GM21825 (cell line): ENCODE measurements at regions not wholly inside any gene's neighbourhood (a gene's known extent, or its start where the extent isn't known, plus 50 kb on each side); places are given as distances from the start of the nearest gene placed in this dataset.
"Not testable (repeated sequence)": the region's sequence is repeated elsewhere in the genome, so short reads cannot be mapped to it uniquely, and the experiment has no call there.

Experiments
- ATAC-seq: cut with Tn5 transposase; IDR thresholded peaks from one replicate; pipeline ENCODE4 v1.9.1; 2021; ENCODE audit warnings: mild to moderate bottlenecking, moderate library complexity; ENCODE audit not compliant: unreplicated experiment

DNA sequence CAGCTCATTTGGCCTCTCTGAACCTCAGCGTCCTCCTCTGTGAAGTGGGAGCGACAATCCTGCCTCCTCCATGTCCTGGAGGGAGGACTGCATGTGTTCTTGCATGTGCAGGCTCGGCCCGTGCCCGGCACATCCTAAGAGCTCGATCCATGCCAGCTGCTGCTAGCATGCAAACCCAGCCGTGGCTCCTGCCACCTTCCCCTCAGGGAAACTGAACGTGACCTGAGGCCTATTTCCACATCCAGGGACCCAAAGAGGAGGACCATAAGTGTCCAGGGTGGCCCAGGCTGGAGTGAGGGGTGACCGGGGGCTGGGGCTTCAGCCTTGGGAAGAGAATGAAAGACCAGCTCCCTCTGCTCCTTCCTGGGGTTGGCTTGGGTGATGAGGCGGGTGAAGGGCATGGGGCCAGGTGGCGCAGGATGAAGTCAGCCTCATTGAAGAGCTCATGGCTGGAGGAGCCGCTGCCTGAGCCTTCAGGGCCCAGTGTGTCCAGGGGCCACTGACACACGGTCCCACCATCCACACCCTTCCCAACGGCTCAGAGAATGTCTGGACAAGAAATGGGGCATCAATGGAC is 115.7 kb upstream of the AKAP13 start:
- not testable (repeated sequence) for ATAC-seq

DNA sequence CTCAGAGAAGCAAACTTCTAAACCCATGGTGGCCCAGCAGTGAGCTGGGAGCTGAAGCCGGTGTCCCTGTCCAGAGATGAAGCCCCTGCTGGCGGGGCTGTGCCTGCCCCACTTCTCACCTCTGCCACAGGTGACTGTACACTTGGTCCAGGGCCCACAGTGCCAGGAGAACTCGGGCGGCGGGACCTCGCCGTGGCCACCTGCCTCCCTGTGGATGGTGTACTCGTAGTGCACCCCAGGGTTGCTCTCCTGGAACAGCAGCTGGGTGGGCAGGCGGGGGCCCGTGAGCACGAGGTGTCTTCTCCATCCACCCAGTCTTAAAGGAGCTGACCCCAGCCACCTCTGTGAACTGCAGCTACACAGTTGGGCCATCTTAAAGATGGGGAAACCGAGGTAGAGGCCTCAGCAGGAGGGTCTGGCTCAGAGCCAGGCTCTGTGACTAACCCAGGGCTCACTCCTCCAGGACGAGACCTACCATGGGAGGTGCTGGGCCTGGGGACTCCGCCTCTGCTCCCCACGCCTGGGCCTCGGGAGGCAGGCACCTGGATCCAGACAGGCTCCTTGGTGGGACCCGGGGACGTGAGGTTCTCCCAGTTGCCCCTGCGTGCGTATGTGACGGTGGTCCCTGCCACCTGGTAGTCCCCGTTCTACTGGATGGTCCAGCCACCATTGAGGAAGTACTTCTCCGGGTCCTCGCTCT is 113.1 kb upstream of the AKAP13 start:
- not testable (repeated sequence) for ATAC-seq

DNA sequence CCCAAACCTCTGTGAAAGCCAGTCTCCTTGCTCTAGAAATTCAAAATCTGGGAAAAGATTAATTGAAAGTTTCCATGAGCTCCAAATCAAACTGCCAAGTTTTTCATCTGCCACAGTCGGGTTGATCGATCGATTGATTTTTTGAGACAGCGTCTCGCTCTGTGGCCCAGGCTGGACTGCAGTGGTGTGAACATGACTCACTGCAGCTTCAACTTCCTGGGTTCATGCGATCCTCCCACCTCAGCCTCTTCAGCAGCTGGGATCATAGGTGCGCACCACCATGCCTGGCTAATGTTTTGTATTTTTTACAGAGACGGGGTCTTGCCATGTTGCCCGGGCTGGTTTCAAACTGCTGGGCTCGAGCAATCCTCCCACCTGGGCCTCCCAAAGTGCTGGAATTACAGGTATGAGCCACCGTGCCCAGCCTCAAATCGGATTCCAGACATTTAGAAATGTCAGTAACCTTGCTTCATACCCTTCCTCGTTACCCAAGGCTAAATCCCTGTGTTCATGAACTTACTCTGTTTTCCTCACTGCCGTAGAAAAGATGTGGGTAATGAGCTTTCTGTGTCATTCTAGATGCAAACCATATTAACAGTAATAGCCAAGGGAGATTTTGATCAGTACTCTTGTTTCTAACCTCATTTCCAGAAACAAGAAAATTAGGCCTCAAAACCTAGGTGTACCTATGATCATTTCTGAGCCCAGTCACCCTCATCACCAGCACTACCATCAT is 105.9 kb upstream of the AKAP13 start:
- no peak for ATAC-seq

DNA sequence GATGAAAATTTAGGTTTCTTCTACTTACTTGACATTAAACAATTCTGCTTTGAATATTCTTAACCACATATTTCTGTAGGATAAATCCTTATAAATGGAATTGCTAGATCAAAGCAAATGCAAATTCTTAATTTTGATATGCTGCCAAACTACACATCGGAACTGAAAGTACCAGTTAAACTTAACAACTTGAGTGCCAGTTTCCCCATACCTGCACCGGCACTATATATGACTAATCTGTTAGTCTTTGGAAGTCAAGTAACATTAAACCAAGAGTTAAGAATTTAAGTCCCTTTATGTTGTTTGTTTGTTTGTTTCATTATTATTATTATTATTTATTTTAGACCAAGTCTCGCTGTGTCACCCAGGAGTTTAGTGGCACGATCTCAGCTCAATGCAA is 103.9 kb upstream of the AKAP13 start:
- ATAC-seq, result no peak

DNA sequence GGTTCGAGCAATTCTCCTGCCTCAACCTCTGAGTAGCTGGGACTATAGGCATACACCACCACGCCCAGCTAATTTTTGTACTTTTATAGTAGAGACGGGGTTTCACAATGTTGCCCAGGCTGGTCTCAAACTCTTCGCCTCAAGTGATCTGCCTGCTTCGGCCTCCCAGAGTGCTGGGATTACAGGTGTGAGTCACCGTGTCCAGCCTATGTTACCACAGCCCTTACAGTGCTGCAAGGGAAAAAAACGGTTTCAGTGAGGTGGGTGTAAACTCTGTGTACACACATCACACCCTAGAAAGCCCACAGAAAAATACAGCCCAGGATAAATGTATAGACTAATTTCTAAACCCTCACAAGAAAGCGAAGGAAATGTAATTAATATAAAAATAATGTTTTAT is 103.5 kb upstream of the AKAP13 start:
- no peak for ATAC-seq

DNA sequence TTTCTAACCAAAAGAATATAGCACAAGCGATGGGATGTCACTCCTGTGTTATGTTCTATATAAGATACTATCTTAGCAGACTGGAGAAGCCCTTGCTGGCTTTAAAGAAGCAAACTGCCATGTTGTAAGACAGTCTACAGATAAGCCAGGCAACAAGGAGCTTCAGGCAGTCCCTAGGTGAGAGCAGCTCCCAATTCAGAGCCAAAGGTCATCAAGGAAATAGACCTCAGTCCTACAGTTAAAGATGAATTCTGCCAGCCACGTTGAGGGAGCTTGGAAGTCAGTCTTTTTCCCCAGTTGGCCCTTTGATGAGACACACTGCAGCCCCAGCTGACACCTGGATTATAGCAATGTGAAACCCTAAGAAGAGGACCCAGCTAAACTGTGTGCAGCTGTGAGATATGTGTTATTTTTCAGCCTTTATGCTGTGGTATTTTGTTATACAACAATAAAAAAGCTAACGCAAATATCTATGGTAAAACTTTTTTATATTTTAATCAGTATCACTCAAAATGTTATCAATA is 102.5 kb upstream of the AKAP13 start:
- no peak for ATAC-seq

DNA sequence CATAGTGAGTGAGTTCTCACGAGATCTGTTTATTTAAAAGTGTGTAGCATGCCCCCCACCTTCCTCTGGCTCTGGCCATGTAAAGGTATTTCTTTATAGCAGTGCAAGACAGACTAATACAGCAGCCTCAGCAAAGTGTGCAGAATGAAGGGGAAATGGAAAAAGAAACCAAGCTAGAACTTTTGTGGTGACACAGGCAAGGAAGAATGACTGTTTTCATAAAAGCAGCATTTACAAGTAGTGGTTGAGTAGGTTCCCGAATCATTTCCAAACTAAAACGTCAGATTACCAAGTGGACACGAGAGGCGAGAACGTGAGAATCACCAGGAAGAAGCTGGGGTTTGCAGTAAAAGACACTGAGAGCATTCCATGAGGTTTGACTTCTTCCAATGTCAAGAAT is 100.2 kb upstream of the AKAP13 start:
- no peak for ATAC-seq

DNA sequence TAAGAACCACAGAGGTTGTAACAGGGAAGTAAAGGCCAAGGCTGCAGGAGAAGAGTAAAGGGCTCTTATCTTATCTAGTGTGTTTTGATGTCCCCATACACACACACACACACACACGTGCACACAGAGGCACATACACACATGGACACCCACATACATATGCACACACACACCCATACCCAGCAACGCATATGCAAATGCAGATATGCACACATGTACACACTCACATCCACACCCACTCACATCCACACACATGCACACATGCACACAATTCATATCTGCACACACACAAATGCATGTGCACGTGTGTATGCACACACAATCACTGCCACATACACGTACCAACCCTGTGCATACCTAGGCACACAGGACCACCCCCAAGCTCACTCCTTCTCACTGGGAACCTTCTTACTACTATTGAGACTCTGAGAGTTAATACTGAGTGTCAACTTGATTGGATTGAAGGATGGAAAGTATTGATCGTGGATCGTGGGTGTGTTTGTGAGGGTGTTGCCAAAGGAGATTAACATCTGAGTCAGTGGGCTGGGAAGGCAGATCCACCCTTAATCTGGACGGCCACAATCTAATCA is 99.0 kb upstream of the AKAP13 start:
- no peak for ATAC-seq

DNA sequence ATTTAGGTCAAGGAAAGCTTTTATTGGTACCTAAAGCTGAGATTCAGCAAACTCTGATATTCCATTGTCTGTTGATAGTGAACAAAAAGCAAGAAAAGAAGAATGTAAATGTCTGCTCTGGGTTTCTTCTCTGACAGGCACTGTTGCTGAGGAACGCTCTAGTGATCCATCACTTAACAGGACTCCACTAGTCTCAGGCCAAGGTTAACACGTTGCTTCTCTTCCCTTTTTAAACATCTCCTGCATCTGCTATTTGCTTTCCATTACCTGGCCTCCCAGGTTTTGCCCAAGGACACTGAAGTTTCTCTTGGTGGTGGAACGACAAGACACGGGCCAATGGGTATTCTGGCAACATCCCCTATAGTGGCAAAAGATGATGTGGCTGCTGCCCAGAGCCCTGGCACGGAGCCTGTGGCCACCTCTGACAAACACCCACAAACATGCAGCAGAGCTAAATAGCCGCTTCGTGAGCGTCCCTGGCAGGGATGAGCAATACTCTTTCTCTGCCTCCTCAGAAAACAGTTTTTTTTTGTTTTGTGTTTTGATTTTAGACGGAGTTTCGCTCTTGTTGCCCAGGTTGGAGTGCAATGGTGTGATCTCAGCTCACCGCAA is 97.8 kb upstream of the AKAP13 start:
- no peak for ATAC-seq

DNA sequence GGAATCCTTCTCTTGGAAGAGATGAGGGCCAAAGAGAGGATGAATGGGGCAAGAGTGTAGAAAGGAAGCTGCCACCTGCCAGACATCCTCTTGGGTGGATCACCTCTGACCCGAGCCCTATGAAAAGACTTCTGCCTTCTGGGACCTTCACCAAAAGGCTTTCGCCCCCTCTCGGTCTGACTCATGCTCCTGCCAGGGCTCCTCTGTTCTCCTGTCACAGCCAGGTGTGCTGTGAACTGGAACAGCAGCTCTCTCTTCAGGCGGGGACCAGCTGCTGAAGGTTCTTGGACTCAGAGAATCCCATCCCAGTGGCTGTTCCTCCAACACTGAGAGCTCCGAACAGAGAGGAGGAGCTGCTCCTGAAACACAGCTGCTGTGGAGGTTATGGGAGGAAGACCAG is 96.6 kb upstream of the AKAP13 start:
- ATAC-seq, result peak; percentile 81

DNA sequence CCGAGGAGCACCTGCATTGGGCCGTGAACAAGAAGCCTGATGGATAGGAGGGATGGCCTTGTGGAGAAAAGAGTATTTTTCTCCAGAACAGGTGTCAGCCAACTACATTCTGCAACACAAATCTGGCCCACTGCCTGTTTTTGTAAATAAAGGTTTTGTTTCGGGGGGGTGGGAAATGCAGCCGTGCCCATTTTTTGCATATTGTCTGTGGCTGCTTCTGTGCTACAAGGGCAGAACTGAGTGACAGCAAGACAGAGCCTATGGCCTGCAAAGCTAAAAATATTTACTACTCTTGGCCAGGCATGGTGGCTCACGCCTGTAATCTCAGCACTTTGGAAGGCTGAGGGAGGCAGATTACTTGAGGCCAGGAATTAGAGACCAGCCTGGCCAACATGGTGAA is 95.9 kb upstream of the AKAP13 start:
- peak; percentile 66 for ATAC-seq

DNA sequence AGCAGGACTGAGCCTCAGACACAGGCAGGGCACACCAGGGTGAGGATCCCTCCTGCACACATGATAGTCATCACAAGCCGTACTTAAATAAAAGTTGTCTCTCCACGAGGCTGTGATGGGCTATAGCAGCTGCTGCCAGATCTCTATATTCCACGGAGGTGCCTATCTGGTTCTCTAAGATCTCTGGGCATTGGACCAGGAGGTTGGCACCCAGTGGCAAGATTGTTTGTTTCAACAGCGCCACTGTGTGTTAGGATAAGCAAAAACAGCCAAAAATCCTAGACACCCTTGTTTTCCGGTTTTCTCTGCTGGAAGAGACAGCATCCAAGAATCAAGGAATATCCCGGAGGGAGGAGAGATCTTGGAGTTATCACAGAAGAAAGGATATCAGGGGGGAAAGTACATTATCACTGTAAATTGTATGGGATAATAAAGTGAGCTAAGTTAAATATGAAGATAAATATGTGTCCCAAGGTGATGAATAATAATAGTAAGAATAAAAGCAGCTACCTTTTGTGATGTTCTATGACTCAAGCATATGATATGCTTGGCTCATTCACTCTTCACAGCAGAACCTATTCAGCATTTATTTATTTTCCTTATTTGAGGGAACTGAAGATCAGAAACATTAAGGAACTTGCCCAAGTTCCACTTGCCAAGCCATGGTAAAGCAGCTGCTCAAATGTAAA is 90.6 kb upstream of the AKAP13 start:
- no peak for ATAC-seq

DNA sequence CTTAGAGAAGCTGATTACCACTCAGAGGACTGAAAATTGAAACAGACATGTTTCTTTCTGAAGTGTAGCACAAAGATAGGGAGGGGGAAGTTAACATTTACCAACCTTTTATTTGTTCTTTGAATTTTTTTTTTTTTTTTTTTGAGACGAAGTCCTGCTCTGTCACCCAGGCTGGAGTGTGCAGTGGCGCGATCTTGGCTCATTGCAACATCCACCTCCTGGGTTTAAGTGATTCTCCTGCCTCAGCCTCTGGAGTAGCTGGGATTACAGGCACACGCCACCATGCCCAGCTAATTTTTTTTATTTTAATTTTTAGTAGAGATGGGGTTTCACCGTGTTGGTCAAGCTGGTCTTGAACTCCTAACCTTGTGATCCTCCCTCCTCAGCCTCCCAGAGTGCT is 87.8 kb upstream of the AKAP13 start:
- ATAC-seq, result not testable (repeated sequence)

DNA sequence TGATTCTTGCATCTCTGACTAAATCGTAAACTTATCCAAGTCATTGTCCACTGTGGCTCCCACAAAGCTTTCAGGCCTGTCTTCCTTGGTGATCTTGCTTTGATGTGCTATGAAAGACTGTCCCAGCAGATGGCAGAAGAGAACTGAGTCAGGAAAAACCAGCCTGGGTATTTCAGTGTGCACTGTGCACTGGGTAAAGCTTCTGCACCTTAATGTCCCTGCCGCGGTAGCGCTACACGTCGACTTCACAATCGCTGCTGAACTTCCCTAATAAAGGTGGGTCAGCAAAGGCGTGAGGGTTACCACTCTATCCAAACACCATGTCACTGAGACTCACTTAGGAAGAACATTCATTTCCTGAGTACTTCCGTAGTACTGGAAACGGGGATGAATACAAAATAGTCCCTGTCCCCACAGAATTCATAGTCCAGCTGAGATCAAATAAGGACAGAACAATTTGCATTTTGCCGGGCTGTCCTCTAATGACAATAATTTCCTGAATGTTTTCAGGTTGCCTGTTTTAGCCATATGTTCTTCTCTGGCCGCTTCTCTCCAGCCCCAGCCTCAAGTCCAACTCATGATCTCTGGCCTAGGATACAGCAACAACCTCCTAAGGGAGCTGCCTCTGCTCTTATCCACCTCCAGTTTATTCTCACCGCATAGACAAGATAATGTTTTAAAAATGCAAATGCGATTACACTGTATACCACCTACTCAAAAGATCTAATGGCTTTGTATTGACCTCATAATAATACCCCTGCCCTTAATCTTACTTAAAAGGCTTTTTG is 83.6 kb upstream of the AKAP13 start:
- peak; percentile 88 for ATAC-seq

DNA sequence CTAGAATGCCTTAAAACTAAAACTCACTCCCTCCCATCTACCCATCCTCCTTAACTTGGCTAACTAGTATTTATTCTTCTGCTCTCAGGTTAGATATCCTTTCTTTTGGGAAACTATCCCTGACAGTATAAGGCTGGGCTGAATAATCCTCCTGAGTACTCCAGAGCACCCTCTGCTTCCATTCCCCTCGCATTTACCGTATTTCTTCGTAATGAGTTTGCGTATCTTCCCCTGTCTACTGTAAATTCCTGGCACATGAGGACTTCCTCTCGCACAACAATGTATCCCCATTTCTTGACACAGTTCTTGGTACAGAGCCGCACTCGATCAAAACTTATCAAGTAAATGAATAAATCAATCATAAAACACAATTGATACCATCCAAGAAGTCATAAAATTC is 82.9 kb upstream of the AKAP13 start:
- no peak for ATAC-seq

DNA sequence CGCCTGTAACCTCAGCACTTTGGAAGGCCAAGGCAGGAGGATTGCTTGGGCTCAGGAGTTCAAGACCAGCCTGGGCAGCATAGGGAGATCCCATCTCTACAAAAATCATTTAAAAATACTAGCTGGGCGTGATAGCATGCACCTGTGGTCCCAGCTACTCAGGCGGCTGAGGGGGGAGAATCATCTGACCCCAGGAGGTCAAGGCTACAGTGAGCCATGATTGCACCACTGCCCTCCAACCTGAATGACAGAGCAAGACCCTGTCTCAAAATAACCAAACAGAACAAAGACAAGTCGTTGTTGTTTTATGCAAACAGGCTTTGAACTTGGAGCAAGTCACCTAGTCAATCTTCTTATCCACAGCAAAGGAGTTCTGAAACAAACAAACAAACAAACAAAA is 82.0 kb upstream of the AKAP13 start:
- ATAC-seq, result no peak

DNA sequence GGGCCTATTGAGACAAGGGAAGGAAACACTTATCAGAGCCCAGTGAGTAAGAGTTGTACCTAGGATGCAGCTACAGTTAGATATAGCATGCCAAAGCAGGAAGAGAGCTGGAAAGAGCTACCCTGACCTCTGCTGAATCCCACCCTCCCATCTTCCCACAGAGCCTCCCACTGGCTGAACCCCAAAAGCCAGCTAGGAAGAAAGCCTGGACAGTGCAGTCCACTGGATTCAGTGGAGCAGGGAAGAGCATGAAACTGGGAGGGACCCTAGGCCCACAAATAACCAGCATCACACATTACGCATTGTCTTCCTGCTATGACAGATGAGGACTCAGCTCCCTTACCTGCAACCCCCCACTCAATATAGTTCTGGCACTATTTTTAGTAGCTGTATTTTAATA is 81.5 kb upstream of the AKAP13 start:
- no peak for ATAC-seq

DNA sequence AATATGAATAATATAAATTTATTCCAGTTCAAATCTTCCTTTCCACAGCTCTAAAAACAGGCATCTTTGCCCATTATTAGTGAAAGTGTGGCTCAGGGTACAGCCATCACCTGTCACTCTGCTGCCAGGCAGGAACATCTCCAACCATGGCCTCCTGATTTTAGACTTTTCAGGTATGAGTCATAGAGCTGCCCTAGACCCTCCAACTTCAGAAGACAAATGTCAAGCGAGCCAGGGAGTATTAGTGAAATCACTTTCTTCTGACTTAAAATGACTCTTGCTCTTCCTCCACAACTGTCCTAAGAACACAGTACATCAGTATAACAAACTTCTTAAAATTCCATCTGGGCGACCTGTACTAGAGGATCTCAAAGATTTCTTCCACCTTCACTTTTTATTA is 78.1 kb upstream of the AKAP13 start:
- ATAC-seq, result no peak

DNA sequence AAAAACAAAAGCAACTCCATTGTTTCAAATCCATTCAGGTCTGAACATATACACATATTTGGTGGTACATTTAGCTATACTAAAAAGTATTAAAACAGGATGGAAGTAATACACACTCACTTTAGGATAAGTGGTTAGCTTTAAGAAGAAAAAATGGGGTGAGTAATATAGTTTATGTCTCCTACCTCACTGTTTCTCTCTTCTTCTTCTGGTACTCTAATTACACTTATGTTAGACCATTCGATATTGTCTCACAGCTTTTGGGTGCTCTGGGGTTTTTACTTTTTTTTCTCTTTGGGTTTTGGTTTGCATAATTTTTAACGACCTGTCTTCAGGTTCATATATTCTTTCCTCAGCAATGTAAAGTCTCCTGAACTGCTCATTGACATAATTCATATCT is 75.4 kb upstream of the AKAP13 start:
- no peak for ATAC-seq
